ENCODE measurements at regions not wholly inside any gene's neighbourhood (a gene's known extent, or its start where the extent isn't known, plus 50 kb on each side); places are given as distances from the start of the nearest gene placed in this dataset.

GRCh38 chr11:37105427-37105826, 507.4 kb upstream of the RAG2 start:
- no peak for TF ChIP-seq CTCF (conservative IDR thresholded peaks at IDR 0.05)

More at GRCh38 chr11:37105427-37105826, 507.4 kb upstream of the RAG2 start:
- H4K8ac ChIP-seq (replicated peaks; ENCODE audit: insufficient read length, low read depth, low read length): no peak overlapping the region
- no peak overlapping the region for H2BK15ac ChIP-seq (ENCODE audit: low read depth, low read length)
- Mint-ChIP-seq H3K27me3 (ENCODE audit: low read depth) (no peaks in the 10 kb centered on the region), H3K4me1 (no peaks in the 10 kb centered on the region), H3K9me3 (peaks cover 3% of the 10 kb centered on the region in 2 experiments; a peak in 2 of 5 replicates), H3K4me3 (no peak overlapping the region), H3K27ac (no peak overlapping the region), H3K36me3 (ENCODE audit: insufficient read depth in 1 of 3, low read depth in 3 of 3) (peaks cover 0 to 10% (median 2%) of the 10 kb centered on the region in 3 experiments; a peak in 1 of 7 replicates)
- no peak overlapping the region for H4K91ac ChIP-seq (ENCODE audit: insufficient read length, low read depth, low read length)
- no peak overlapping the region for H3T11ph ChIP-seq (ENCODE audit: low read length)
- H4K5ac ChIP-seq (ENCODE audit: insufficient read length, low read depth, low read length): no peak overlapping the region
- H3K79me2 ChIP-seq (ENCODE audit: insufficient read depth, low read length): no peaks in the 10 kb centered on the region
- no peak overlapping the region for H2BK12ac ChIP-seq (ENCODE audit: insufficient read length, low read depth, low read length)
- H4K20me1 ChIP-seq (ENCODE audit: control insufficient read depth, insufficient read depth, insufficient read length): no peaks in the 10 kb centered on the region
- no peaks in the 10 kb centered on the region for H3K79me1 ChIP-seq (ENCODE audit: insufficient read depth, low read depth, low read length, poor library complexity, severe bottlenecking)
- H3K4ac ChIP-seq (ENCODE audit: low read depth, low read length): no peak overlapping the region
- H3K27me3 ChIP-seq (ENCODE audit: insufficient read depth, low read length): no peaks in the 10 kb centered on the region
- WGBS (ENCODE audit: extremely low coverage, insufficient read length, low lambda C conversion rate): no CpG with 5 or more reads among the region's 2 CpGs
- H3K23me2 ChIP-seq (ENCODE audit: insufficient read length, low read depth, low read length, poor library complexity, severe bottlenecking): no peaks in the 10 kb centered on the region
- no peak overlapping the region for H2AFZ ChIP-seq (ENCODE audit: low read length)
- H2BK20ac ChIP-seq (ENCODE audit: low read depth, low read length, poor library complexity, severe bottlenecking): no peak overlapping the region
- H3K9me3 ChIP-seq (ENCODE audit: control insufficient read depth, low read depth, low read length): no peaks in the 10 kb centered on the region
- no peaks in the 10 kb centered on the region for H3K4me1 ChIP-seq (ENCODE audit: insufficient read depth, low read length)
- H2BK120ac ChIP-seq (ENCODE audit: low read depth, low read length, poor library complexity, severe bottlenecking): no peak overlapping the region
- no peak overlapping the region for H2BK5ac ChIP-seq (ENCODE audit: insufficient read length, low read length)
- no peak overlapping the region for H3K27ac ChIP-seq (ENCODE audit: insufficient read length, low read depth, low read length)
- H3K14ac ChIP-seq (ENCODE audit: insufficient read depth, low read length): no peak overlapping the region
- H3K4me2 ChIP-seq (ENCODE audit: insufficient read depth, insufficient read length, low read length): no peak overlapping the region
- no peak overlapping the region for H3K18ac ChIP-seq (ENCODE audit: insufficient read length, low read depth, low read length)
- no peak for DNase-seq
- H3K23ac ChIP-seq (ENCODE audit: insufficient read length, low read depth, low read length): no peak overlapping the region
- H3K56ac ChIP-seq (ENCODE audit: insufficient read length, low read depth, low read length): no peak overlapping the region
- H3K9ac ChIP-seq (ENCODE audit: extremely low read depth, insufficient read length, low read length): no peak overlapping the region
- H2AK5ac ChIP-seq (ENCODE audit: insufficient read length, low read length): no peak overlapping the region
